GM21423 (cell line): ENCODE measurements at regions not wholly inside any gene's neighbourhood (a gene's known extent, or its start where the extent isn't known, plus 50 kb on each side); places are given as distances from the start of the nearest gene placed in this dataset.

Experiments
- ATAC-seq: cut with Tn5 transposase; IDR thresholded peaks from one replicate; pipeline ENCODE4 v1.9.1; 2021; ENCODE audit warnings: mild to moderate bottlenecking, moderate library complexity; ENCODE audit not compliant: unreplicated experiment

GRCh38 chr16:63982741-63983140 is 1139.1 kb downstream of the CDH11 start:
- ATAC-seq: no peak

- ATAC-seq: no peak
Measured at GRCh38 chr16:63982110-63982509, 1139.8 kb downstream of the CDH11 start.

GRCh38 chr16:63981639-63982038 is 1140.2 kb downstream of the CDH11 start:
- ATAC-seq: no peak

- no peak for ATAC-seq
Measured at GRCh38 chr16:63980763-63981162, 1141.1 kb downstream of the CDH11 start.

- no peak for ATAC-seq
Measured at GRCh38 chr16:63978240-63978639, 1143.6 kb downstream of the CDH11 start.

- no peak for ATAC-seq
Measured at GRCh38 chr16:63976345-63976744, 1145.5 kb downstream of the CDH11 start.

GRCh38 chr16:63975669-63976068 is 1146.2 kb downstream of the CDH11 start:
- no peak for ATAC-seq

- no peak for ATAC-seq
Measured at GRCh38 chr16:63967966-63968365, 1153.9 kb downstream of the CDH11 start.

- ATAC-seq: no peak
Measured at GRCh38 chr16:63960321-63960720, 1161.5 kb downstream of the CDH11 start.

- ATAC-seq: no peak
Measured at GRCh38 chr16:63947022-63947421, 1174.8 kb downstream of the CDH11 start.

GRCh38 chr16:63945806-63946205 is 1176.1 kb downstream of the CDH11 start:
- no peak for ATAC-seq

GRCh38 chr16:63943566-63943965 is 1178.3 kb downstream of the CDH11 start:
- ATAC-seq: no peak

- no peak for ATAC-seq
Measured at GRCh38 chr16:63938661-63939060, 1183.2 kb downstream of the CDH11 start.

- ATAC-seq: no peak
Measured at GRCh38 chr16:63933841-63934240, 1188.0 kb downstream of the CDH11 start.

- ATAC-seq: no peak
Measured at GRCh38 chr16:63928421-63928820, 1193.4 kb downstream of the CDH11 start.

- no peak for ATAC-seq
Measured at GRCh38 chr16:63925221-63925620, 1196.6 kb downstream of the CDH11 start.

GRCh38 chr16:63922560-63922959 is 1199.3 kb downstream of the CDH11 start:
- ATAC-seq: no peak

- ATAC-seq: no peak
Measured at GRCh38 chr16:63921737-63922295, 1200.0 kb downstream of the CDH11 start.

GRCh38 chr16:63913290-63913689 is 1208.6 kb downstream of the CDH11 start:
- ATAC-seq: no peak

- no peak for ATAC-seq
Measured at GRCh38 chr16:63907251-63907650, 1214.6 kb downstream of the CDH11 start.

GRCh38 chr16:63904930-63905329 is 1216.9 kb downstream of the CDH11 start:
- ATAC-seq: no peak

- no peak for ATAC-seq
Measured at GRCh38 chr16:63904182-63904581, 1217.7 kb downstream of the CDH11 start.

GRCh38 chr16:63896383-63897109 is 1225.3 kb downstream of the CDH11 start:
- ATAC-seq: no peak
